ENCODE measurements at regions not wholly inside any gene's neighbourhood (a gene's known extent, or its start where the extent isn't known, plus 50 kb on each side); places are given as distances from the start of the nearest gene placed in this dataset.

GRCh38 chr7:69134316-69134715 lies 464.0 kb upstream of the AUTS2 start:
- TF ChIP-seq CTCF (IDR thresholded peaks at IDR 0.05) (no peak), POLR2A (IDR thresholded peaks at IDR 0.05) (no peak)
